ENCODE measurements at regions not wholly inside any gene's neighbourhood (a gene's known extent, or its start where the extent isn't known, plus 50 kb on each side); places are given as distances from the start of the nearest gene placed in this dataset.

- Histone ChIP-seq H3K27ac (no peak overlapping the region), H3K4me3 (no peak overlapping the region), H3K9me2 (ENCODE audit: insufficient read depth) (0 out of 2 replicates have a peak, but pooled peaks cover 5% of the 10 kb centered on the region), H3K9me3 (ENCODE audit: low read depth) (no peaks in the 10 kb centered on the region), H3K4me1 (ENCODE audit: insufficient read depth) (no peaks in the 10 kb centered on the region), H3K79me2 (ENCODE audit: insufficient read depth) (no peaks in the 10 kb centered on the region), H3K36me3 (ENCODE audit: low read depth) (no peaks in the 10 kb centered on the region), H3K9ac (no peak overlapping the region), H3F3A (ENCODE audit: insufficient read depth) (no peaks in the 10 kb centered on the region), H4K20me1 (ENCODE audit: insufficient read depth) (no peaks in the 10 kb centered on the region), H3K27me3 (replicated peaks; ENCODE audit: insufficient read depth) (no peaks in the 10 kb centered on the region), H3K4me2 (ENCODE audit: unreplicated experiment) (no peak overlapping the region), H2AFZ (no peak overlapping the region)
- no peak for DNase-seq
- in situ Hi-C loops (cut with MboI): no loop called here
- WGBS, 2 experiments (ENCODE audit: low coverage in 1 of 2, low lambda C conversion rate in 2 of 2, missing lambda C conversion rate in 2 of 2): 84 to 100% methylated on average over 2 of the region's 2 CpGs
- TF ChIP-seq EZH2 (IDR thresholded peaks at IDR 0.05; ENCODE audit: insufficient read depth, poor library complexity, severe bottlenecking) (no peak), EZH2phosphoT487 (IDR thresholded peaks at IDR 0.05; ENCODE audit: insufficient read depth, low read depth) (no peak)
These were observed 367.2 kb upstream of the MAN1A1 start for GRCh38 chr6:119716668-119717270.

DNA sequence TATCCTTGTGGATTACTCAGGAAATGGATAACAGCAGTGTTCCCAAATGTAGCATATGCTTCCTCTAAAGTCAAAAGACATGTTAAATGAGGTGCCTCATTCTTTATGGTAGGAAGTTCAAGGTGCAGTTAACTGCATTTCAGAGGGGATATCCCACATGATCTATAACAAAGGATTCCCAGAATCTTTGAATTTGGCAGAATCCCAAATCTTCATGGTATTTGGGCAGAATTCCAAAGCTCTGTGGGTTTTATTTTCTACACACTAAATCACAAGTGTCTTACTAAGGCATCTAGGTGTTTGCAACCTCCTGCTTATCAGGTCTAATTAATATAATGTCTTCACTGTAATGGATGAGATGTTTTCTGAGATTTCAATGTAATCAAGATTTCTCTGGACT lies 364.3 kb upstream of the MAN1A1 start:
- H3K4me2 ChIP-seq (ENCODE audit: unreplicated experiment): no peak overlapping the region
- in situ Hi-C loops (cut with MboI): no loop called here

GRCh38 chr6:119686644-119687043 lies 337.1 kb upstream of the MAN1A1 start:
- Histone ChIP-seq H3K36me3 (ENCODE audit: low read depth) (no peaks in the 10 kb centered on the region), H3K27me3 (replicated peaks; ENCODE audit: insufficient read depth) (no peaks in the 10 kb centered on the region), H3F3A (ENCODE audit: insufficient read depth) (no peaks in the 10 kb centered on the region), H2AFZ (no peak overlapping the region), H3K4me3 (no peak overlapping the region), H3K9me3 (ENCODE audit: low read depth) (no peaks in the 10 kb centered on the region), H3K27ac (no peak overlapping the region), H3K9ac (no peak overlapping the region), H3K9me2 (ENCODE audit: insufficient read depth) (no peaks in the 10 kb centered on the region), H4K20me1 (ENCODE audit: insufficient read depth) (no peaks in the 10 kb centered on the region), H3K79me2 (ENCODE audit: insufficient read depth) (no peaks in the 10 kb centered on the region), H3K4me1 (ENCODE audit: insufficient read depth) (no peaks in the 10 kb centered on the region), H3K4me2 (ENCODE audit: unreplicated experiment) (no peak overlapping the region)
- DNase-seq: no peak
- in situ Hi-C loops (cut with MboI): no loop called here
- TF ChIP-seq EZH2phosphoT487 (IDR thresholded peaks at IDR 0.05; ENCODE audit: insufficient read depth, low read depth): no peak
- TF ChIP-seq EZH2 (IDR thresholded peaks at IDR 0.05; ENCODE audit: insufficient read depth, poor library complexity, severe bottlenecking): no peak
- WGBS, 2 experiments (ENCODE audit: low coverage in 1 of 2, low lambda C conversion rate in 2 of 2, missing lambda C conversion rate in 2 of 2): 44 to 52% methylated on average over 1 of the region's 1 CpG

More for the DNA sequence above, 364.3 kb upstream of the MAN1A1 start:
- Histone ChIP-seq H3F3A (ENCODE audit: insufficient read depth) (no peaks in the 10 kb centered on the region), H3K9me3 (ENCODE audit: low read depth) (no peaks in the 10 kb centered on the region), H3K9me2 (ENCODE audit: insufficient read depth) (0 out of 2 replicates have a peak, but pooled peaks cover 5% of the 10 kb centered on the region), H3K36me3 (ENCODE audit: low read depth) (no peaks in the 10 kb centered on the region), H3K27me3 (replicated peaks; ENCODE audit: insufficient read depth) (no peaks in the 10 kb centered on the region), H3K79me2 (ENCODE audit: insufficient read depth) (no peaks in the 10 kb centered on the region), H3K4me3 (no peak overlapping the region), H4K20me1 (ENCODE audit: insufficient read depth) (no peaks in the 10 kb centered on the region), H3K9ac (no peak overlapping the region), H3K27ac (no peak overlapping the region), H2AFZ (no peak overlapping the region), H3K4me1 (ENCODE audit: insufficient read depth) (no peaks in the 10 kb centered on the region)
- TF ChIP-seq EZH2phosphoT487 (IDR thresholded peaks at IDR 0.05; ENCODE audit: insufficient read depth, low read depth) (no peak), EZH2 (IDR thresholded peaks at IDR 0.05; ENCODE audit: insufficient read depth, poor library complexity, severe bottlenecking) (no peak)
- DNase-seq: no peak

- H3K4me1 ChIP-seq (ENCODE audit: insufficient read depth): no peaks in the 10 kb centered on the region
- no peak overlapping the region for H3K9ac ChIP-seq
- H3K4me2 ChIP-seq (ENCODE audit: unreplicated experiment): no peak overlapping the region
- no peak for DNase-seq
- H3K4me3 ChIP-seq: no peak overlapping the region
- H3K9me2 ChIP-seq (ENCODE audit: insufficient read depth): no peaks in the 10 kb centered on the region
- no peak overlapping the region for H2AFZ ChIP-seq
- no peaks in the 10 kb centered on the region for H3K9me3 ChIP-seq (ENCODE audit: low read depth)
- in situ Hi-C loops (cut with MboI): no loop called here
- no peaks in the 10 kb centered on the region for H3K27me3 ChIP-seq (replicated peaks; ENCODE audit: insufficient read depth)
- H3K27ac ChIP-seq: no peak overlapping the region
- H3K79me2 ChIP-seq (ENCODE audit: insufficient read depth): no peaks in the 10 kb centered on the region
- no peak for TF ChIP-seq EZH2 (IDR thresholded peaks at IDR 0.05; ENCODE audit: insufficient read depth, poor library complexity, severe bottlenecking)
- no peak for TF ChIP-seq EZH2phosphoT487 (IDR thresholded peaks at IDR 0.05; ENCODE audit: insufficient read depth, low read depth)
- H4K20me1 ChIP-seq (ENCODE audit: insufficient read depth): no peaks in the 10 kb centered on the region
- no peaks in the 10 kb centered on the region for H3F3A ChIP-seq (ENCODE audit: insufficient read depth)
- no peaks in the 10 kb centered on the region for H3K36me3 ChIP-seq (ENCODE audit: low read depth)
These were observed 336.7 kb upstream of the MAN1A1 start for GRCh38 chr6:119686240-119686639.

GRCh38 chr6:119683671-119684070 lies 334.1 kb upstream of the MAN1A1 start:
- H3K79me2 ChIP-seq (ENCODE audit: insufficient read depth): no peaks in the 10 kb centered on the region
- no peak overlapping the region for H3K4me3 ChIP-seq

More at GRCh38 chr6:119683671-119684070, 334.1 kb upstream of the MAN1A1 start:
- Histone ChIP-seq H3K4me1 (ENCODE audit: insufficient read depth) (no peaks in the 10 kb centered on the region), H3K36me3 (ENCODE audit: low read depth) (no peaks in the 10 kb centered on the region), H3F3A (ENCODE audit: insufficient read depth) (no peaks in the 10 kb centered on the region), H3K4me2 (ENCODE audit: unreplicated experiment) (no peak overlapping the region), H3K9ac (no peak overlapping the region), H3K9me2 (ENCODE audit: insufficient read depth) (no peaks in the 10 kb centered on the region), H2AFZ (no peak overlapping the region), H3K27ac (no peak overlapping the region), H3K9me3 (ENCODE audit: low read depth) (no peaks in the 10 kb centered on the region), H3K27me3 (replicated peaks; ENCODE audit: insufficient read depth) (no peaks in the 10 kb centered on the region), H4K20me1 (ENCODE audit: insufficient read depth) (no peaks in the 10 kb centered on the region)
- no peak for DNase-seq
- 84 to 89% methylated on average over 2 of the region's 2 CpGs for WGBS, 2 experiments (ENCODE audit: low coverage in 1 of 2, low lambda C conversion rate in 2 of 2, missing lambda C conversion rate in 2 of 2)
- in situ Hi-C loops (cut with MboI): no loop called here
- TF ChIP-seq EZH2phosphoT487 (IDR thresholded peaks at IDR 0.05; ENCODE audit: insufficient read depth, low read depth): no peak
- TF ChIP-seq EZH2 (IDR thresholded peaks at IDR 0.05; ENCODE audit: insufficient read depth, poor library complexity, severe bottlenecking): no peak
